SU-DHL-6 (cell line): ENCODE measurements at regions not wholly inside any gene's neighbourhood (a gene's known extent, or its start where the extent isn't known, plus 50 kb on each side); places are given as distances from the start of the nearest gene placed in this dataset.

ENCODE experiments used
- H2AFZ ChIP-seq: fragments of 200-600 bp; sonication (generic); 2 replicates; pipeline ENCODE4 v1.6.1; 2014; ENCODE audit warnings: low read depth, mild to moderate bottlenecking, moderate library complexity, mixed read lengths, antibody characterized with exemption, low read length; ENCODE audit not compliant: severe bottlenecking
- H3F3A ChIP-seq: fragments of 200-600 bp; shearing (Covaris generic); 2 replicates; pipeline ENCODE4 v1.6.0; 2016; ENCODE audit warnings: antibody characterized with exemption, mild to moderate bottlenecking; ENCODE audit not compliant: insufficient read depth
- H3K27ac ChIP-seq: fragments of 200-600 bp; sonication (generic); 2 replicates; pipeline ENCODE4 v1.5.1; 2016; ENCODE audit warnings: low read depth, mild to moderate bottlenecking, low read length, moderate library complexity, mixed read lengths
- H3K27me3 ChIP-seq: fragments of 200-600 bp; sonication (generic), shearing (Covaris generic); 2 replicates; pipeline ENCODE4 v1.6.0; 2014; ENCODE audit warnings: mild to moderate bottlenecking, low read length
- H3K36me3 ChIP-seq: fragments of 200-600 bp; sonication (generic); 2 replicates; pipeline ENCODE4 v1.6.1; 2014; ENCODE audit warnings: mild to moderate bottlenecking, low read length, mixed read lengths
- H3K4me2 ChIP-seq: fragments of 300-600, 200-600 bp; shearing (Covaris generic), sonication (generic); 2 replicates; pipeline ENCODE4 v1.6.0; 2014; ENCODE audit warnings: low read length, low read depth, mild to moderate bottlenecking; ENCODE audit not compliant: poor library complexity, severe bottlenecking
- H3K4me3 ChIP-seq: fragments of 200-600 bp; sonication (generic); 2 replicates; pipeline ENCODE4 v1.5.1; 2014; ENCODE audit warnings: antibody characterized with exemption, low read length, mild to moderate bottlenecking, mixed read lengths; ENCODE audit not compliant: insufficient read depth, poor library complexity, severe bottlenecking
- H3K79me2 ChIP-seq: fragments of 200-600 bp; sonication (generic); 2 replicates; pipeline ENCODE4 v1.6.1; 2014; ENCODE audit warnings: mild to moderate bottlenecking, low read length, moderate library complexity; ENCODE audit not compliant: insufficient read depth
- H3K9ac ChIP-seq: fragments of 200-600 bp; sonication (generic); 2 replicates; pipeline ENCODE4 v1.7.0; 2014; ENCODE audit warnings: mild to moderate bottlenecking, low read length
- H3K9me2 ChIP-seq: fragments of 200-600 bp; sonication (generic); replicated peaks from 2 replicates; pipeline ENCODE4 v1.6.1; 2014; ENCODE audit warnings: low read length; ENCODE audit not compliant: insufficient read depth
- H3K9me3 ChIP-seq: fragments of 200-600 bp; sonication (generic); 2 replicates; pipeline ENCODE4 v1.6.1; 2014; ENCODE audit warnings: low read length, mixed read lengths; ENCODE audit not compliant: insufficient read depth
- H4K20me1 ChIP-seq: fragments of 200-600 bp; sonication (generic); 2 replicates; pipeline ENCODE4 v1.6.1; 2014; ENCODE audit warnings: low read depth, mild to moderate bottlenecking, antibody characterized with exemption, low read length, moderate library complexity, mixed read lengths
- EZH2phosphoT487 ChIP-seq: fragments of 200-600 bp; sonication (generic), shearing (Covaris generic); conservative IDR thresholded peaks from 2 replicates; pipeline ENCODE4 v1.6.1; 2018; ENCODE audit warnings: mild to moderate bottlenecking, antibody characterized with exemption, low read length, moderate library complexity, mixed read lengths
- TF ChIP-seq, protein P1 (sequence below): fragments of 200-600 bp; sonication (generic); IDR thresholded peaks from one replicate; pipeline ENCODE4 v1.5.1; 2017; ENCODE audit warnings: antibody characterized with exemption, mild to moderate bottlenecking, low read length, moderate library complexity; ENCODE audit not compliant: insufficient read depth, poor library complexity, severe bottlenecking

GRCh38 chr2:205852457-205852856 lies 170.2 kb downstream of the NRP2 start:
- Histone ChIP-seq H3K9ac (no peak overlapping the region), H4K20me1 (no peaks in the 10 kb centered on the region), H3K79me2 (no peaks in the 10 kb centered on the region), H3K9me3 (no peaks in the 10 kb centered on the region), H3K27ac (no peak overlapping the region), H3K36me3 (no peaks in the 10 kb centered on the region), H3K4me3 (no peak overlapping the region), H3K9me2 (no peaks in the 10 kb centered on the region), H3K27me3 (no peaks in the 10 kb centered on the region), H3K4me2 (no peak overlapping the region), H2AFZ (no peak overlapping the region), H3F3A (no peaks in the 10 kb centered on the region)
- TF ChIP-seq, protein P1, sequence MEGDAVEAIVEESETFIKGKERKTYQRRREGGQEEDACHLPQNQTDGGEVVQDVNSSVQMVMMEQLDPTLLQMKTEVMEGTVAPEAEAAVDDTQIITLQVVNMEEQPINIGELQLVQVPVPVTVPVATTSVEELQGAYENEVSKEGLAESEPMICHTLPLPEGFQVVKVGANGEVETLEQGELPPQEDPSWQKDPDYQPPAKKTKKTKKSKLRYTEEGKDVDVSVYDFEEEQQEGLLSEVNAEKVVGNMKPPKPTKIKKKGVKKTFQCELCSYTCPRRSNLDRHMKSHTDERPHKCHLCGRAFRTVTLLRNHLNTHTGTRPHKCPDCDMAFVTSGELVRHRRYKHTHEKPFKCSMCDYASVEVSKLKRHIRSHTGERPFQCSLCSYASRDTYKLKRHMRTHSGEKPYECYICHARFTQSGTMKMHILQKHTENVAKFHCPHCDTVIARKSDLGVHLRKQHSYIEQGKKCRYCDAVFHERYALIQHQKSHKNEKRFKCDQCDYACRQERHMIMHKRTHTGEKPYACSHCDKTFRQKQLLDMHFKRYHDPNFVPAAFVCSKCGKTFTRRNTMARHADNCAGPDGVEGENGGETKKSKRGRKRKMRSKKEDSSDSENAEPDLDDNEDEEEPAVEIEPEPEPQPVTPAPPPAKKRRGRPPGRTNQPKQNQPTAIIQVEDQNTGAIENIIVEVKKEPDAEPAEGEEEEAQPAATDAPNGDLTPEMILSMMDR: no peak
- no peak for TF ChIP-seq EZH2phosphoT487

DNA sequence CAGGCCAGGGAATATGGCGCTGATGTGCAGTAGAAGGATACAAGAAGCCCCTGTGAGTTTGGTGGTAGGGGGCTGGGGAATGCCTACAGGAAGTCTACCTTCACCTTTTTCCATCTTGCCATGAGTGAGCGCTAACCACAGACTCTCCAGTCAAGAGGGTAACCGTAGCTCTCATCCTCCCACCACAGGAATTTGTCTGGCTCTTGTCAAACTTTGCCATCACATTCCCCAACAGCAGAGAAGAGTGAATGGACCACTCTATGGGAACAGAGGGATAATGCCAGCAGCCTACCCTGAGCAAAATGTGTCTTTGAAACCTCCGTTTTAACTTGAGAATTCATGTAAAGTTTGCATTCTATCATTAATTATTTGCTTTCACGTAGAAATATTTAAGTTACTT lies 168.3 kb downstream of the NRP2 start:
- TF ChIP-seq, protein P1: no peak
- no peak for TF ChIP-seq EZH2phosphoT487
- Histone ChIP-seq H4K20me1 (no peaks in the 10 kb centered on the region), H2AFZ (no peak overlapping the region), H3K9me2 (no peaks in the 10 kb centered on the region), H3K4me3 (no peak overlapping the region), H3K9ac (no peak overlapping the region), H3F3A (no peaks in the 10 kb centered on the region), H3K9me3 (no peaks in the 10 kb centered on the region), H3K4me2 (no peak overlapping the region), H3K79me2 (no peaks in the 10 kb centered on the region), H3K27ac (no peak overlapping the region), H3K27me3 (no peaks in the 10 kb centered on the region), H3K36me3 (no peaks in the 10 kb centered on the region)

- Histone ChIP-seq H3K27me3 (no peaks in the 10 kb centered on the region), H4K20me1 (no peaks in the 10 kb centered on the region), H3K36me3 (no peaks in the 10 kb centered on the region), H3K79me2 (no peaks in the 10 kb centered on the region), H3K9me3 (no peaks in the 10 kb centered on the region), H3K4me2 (no peak overlapping the region), H3K4me3 (no peak overlapping the region), H2AFZ (no peak overlapping the region), H3K27ac (no peak overlapping the region), H3K9ac (no peak overlapping the region), H3F3A (no peaks in the 10 kb centered on the region), H3K9me2 (no peaks in the 10 kb centered on the region)
- TF ChIP-seq, protein P1: no peak
- TF ChIP-seq EZH2phosphoT487: no peak
Observed at GRCh38 chr2:205850132-205850531, 167.8 kb downstream of the NRP2 start.
